ENCODE measurements at regions not wholly inside any gene's neighbourhood (a gene's known extent, or its start where the extent isn't known, plus 50 kb on each side); places are given as distances from the start of the nearest gene placed in this dataset.

- no peak overlapping the region for H3K4me3 ChIP-seq (ENCODE audit: low read length)
- TF ChIP-seq RAD21 (conservative IDR thresholded peaks at IDR 0.05) (no peak), SMC3 (conservative IDR thresholded peaks at IDR 0.05; ENCODE audit: poor library complexity) (no peak), MXI1 (conservative IDR thresholded peaks at IDR 0.05; ENCODE audit: poor library complexity, severe bottlenecking) (no peak), REST (IDR thresholded peaks at IDR 0.05; ENCODE audit: borderline replicate concordance) (no peak), CTCF (IDR thresholded peaks at IDR 0.05; ENCODE audit: poor library complexity, severe bottlenecking) (no peak), EP300 (conservative IDR thresholded peaks at IDR 0.05; ENCODE audit: poor library complexity, severe bottlenecking) (no peak), EZH2 (IDR thresholded peaks at IDR 0.05; ENCODE audit: borderline replicate concordance, insufficient read depth, low read length, poor library complexity, severe bottlenecking) (no peak), TAF1 (IDR thresholded peaks at IDR 0.05; ENCODE audit: low read depth) (no peak), POLR2AphosphoS5 (IDR thresholded peaks at IDR 0.05) (no peak)
- H3K9me2 ChIP-seq (ENCODE audit: insufficient read depth, low read length): no peaks in the 10 kb centered on the region
- no peak overlapping the region for H2AFZ ChIP-seq (ENCODE audit: low read depth, low read length)
- H3K27me3 ChIP-seq (ENCODE audit: insufficient read depth, low read depth, low read length): no peaks in the 10 kb centered on the region
- H4K20me1 ChIP-seq (ENCODE audit: insufficient read depth): no peaks in the 10 kb centered on the region
- H3K27ac ChIP-seq (ENCODE audit: low read length): no peak overlapping the region
- H3K9me3 ChIP-seq (ENCODE audit: low read length): no peaks in the 10 kb centered on the region
- H3K9ac ChIP-seq (ENCODE audit: low read length): no peak overlapping the region
- H3K36me3 ChIP-seq (ENCODE audit: insufficient read depth, low read length): no peaks in the 10 kb centered on the region
- H3K4me2 ChIP-seq (ENCODE audit: low read length): no peak overlapping the region
- no peaks in the 10 kb centered on the region for H3K79me2 ChIP-seq (replicated peaks; ENCODE audit: insufficient read depth, low read length)
- no peaks in the 10 kb centered on the region for H3F3A ChIP-seq (ENCODE audit: insufficient read depth, low read length, poor library complexity, severe bottlenecking)
These were observed 898.2 kb upstream of the RAG2 start for GRCh38 chr11:37496201-37496600.

GRCh38 chr11:37484298-37484697 lies 886.3 kb upstream of the RAG2 start:
- Histone ChIP-seq H3K27ac (ENCODE audit: low read length) (no peak overlapping the region), H2AFZ (ENCODE audit: low read depth, low read length) (no peak overlapping the region), H3K9ac (ENCODE audit: low read length) (no peak overlapping the region)

More at GRCh38 chr11:37484298-37484697, 886.3 kb upstream of the RAG2 start:
- Histone ChIP-seq H3F3A (ENCODE audit: insufficient read depth, low read length, poor library complexity, severe bottlenecking) (no peaks in the 10 kb centered on the region), H3K79me2 (replicated peaks; ENCODE audit: insufficient read depth, low read length) (no peaks in the 10 kb centered on the region), H3K27me3 (ENCODE audit: insufficient read depth, low read depth, low read length) (no peaks in the 10 kb centered on the region), H3K36me3 (ENCODE audit: insufficient read depth, low read length) (no peaks in the 10 kb centered on the region), H4K20me1 (ENCODE audit: insufficient read depth) (no peaks in the 10 kb centered on the region), H3K4me2 (ENCODE audit: low read length) (no peak overlapping the region), H3K4me3 (ENCODE audit: low read length) (no peak overlapping the region), H3K9me3 (ENCODE audit: low read length) (no peaks in the 10 kb centered on the region), H3K9me2 (ENCODE audit: insufficient read depth, low read length) (no peaks in the 10 kb centered on the region)
- TF ChIP-seq POLR2AphosphoS5 (IDR thresholded peaks at IDR 0.05): no peak
- no peak for TF ChIP-seq EZH2 (IDR thresholded peaks at IDR 0.05; ENCODE audit: borderline replicate concordance, insufficient read depth, low read length, poor library complexity, severe bottlenecking)
- TF ChIP-seq REST (IDR thresholded peaks at IDR 0.05; ENCODE audit: borderline replicate concordance): no peak
- TF ChIP-seq EP300 (conservative IDR thresholded peaks at IDR 0.05; ENCODE audit: poor library complexity, severe bottlenecking): no peak
- TF ChIP-seq CTCF (IDR thresholded peaks at IDR 0.05; ENCODE audit: poor library complexity, severe bottlenecking): no peak
- no peak for TF ChIP-seq MXI1 (conservative IDR thresholded peaks at IDR 0.05; ENCODE audit: poor library complexity, severe bottlenecking)
- TF ChIP-seq RAD21 (conservative IDR thresholded peaks at IDR 0.05): no peak
- TF ChIP-seq TAF1 (IDR thresholded peaks at IDR 0.05; ENCODE audit: low read depth): no peak
